HCT116 (cell line): ENCODE measurements at regions not wholly inside any gene's neighbourhood (a gene's known extent, or its start where the extent isn't known, plus 50 kb on each side); places are given as distances from the start of the nearest gene placed in this dataset.

Experiments used
- ATAC-seq: fragments of 200-7000 bp; cut with Tn5 transposase; 2 replicates; pipeline ENCODE4 v1.9.1; 2020; ENCODE audit warnings: mild to moderate bottlenecking, moderate library complexity
- BruUV-seq: library from RNA; stranded (reverse); fragments of 400-500 nt; replicated peaks from 2 replicates; lab custom pipeline; 2021; lab: Mats Ljungman, UMichigan
- CTCF ChIA-PET: fragments of 300-600 bp; sonication (Branson Sonifier 250); formaldehyde crosslinking; loops from one replicate; lab custom pipeline; 2021; ENCODE audit warnings: antibody characterized with exemption; lab: Charles Lee
- POLR2A ChIA-PET: fragments of 300-600, 350-600 bp; sonication (Branson Sonifier 250); formaldehyde crosslinking; loops from one replicate; lab custom pipeline; 2021; ENCODE audit warnings: antibody characterized with exemption; lab: Charles Lee
- RAD21 ChIA-PET, 2 experiments: fragments of 300-600 bp; sonication (Branson Sonifier 250); formaldehyde crosslinking; loops; one replicate each; lab custom pipeline; 2023; ENCODE audit warnings: low total read pairs in 2 of 2; ENCODE audit not compliant: uncharacterized antibody in 2 of 2, unreplicated experiment in 2 of 2, low non-redundant PET in 1 of 2; lab: Charles Lee
- DNase-seq: peaks from one replicate; pipeline ENCODE4 v3.0.0-alpha.2; 2010; ENCODE audit warnings: low read depth, low spot score
- H2AFZ ChIP-seq: fragments of 200-600 bp; shearing (Covaris generic), sonication (generic); 2 replicates; pipeline ENCODE4 v1.6.1; 2017; ENCODE audit warnings: low read depth, mixed run types, mixed read lengths, antibody characterized with exemption, low read length; ENCODE audit not compliant: poor library complexity, severe bottlenecking
- H3K27ac ChIP-seq: 2 replicates; pipeline ENCODE4 v1.5.1; 2012; ENCODE audit warnings: low read depth, low read length
- H3K27me3 ChIP-seq: fragments of 200-600 bp; sonication (generic); 2 replicates; pipeline ENCODE4 v1.6.1; 2016; ENCODE audit warnings: mixed run types, low read length, mixed read lengths; ENCODE audit not compliant: insufficient read depth
- H3K36me3 ChIP-seq, 2 experiments: fragments of 200-500 bp in 1 of 2; fragments of 200-600 bp in 1 of 2; sonication (Bioruptor generic) in 1 of 2; sonication (generic) in 1 of 2; 2 replicates each; pipeline versions ENCODE4 v1.5.1 to v1.6.1; 2014 to 2016; ENCODE audit warnings: low read length in 2 of 2, inconsistent platforms in 1 of 2, mixed read lengths in 1 of 2, mixed run types in 1 of 2; ENCODE audit not compliant: insufficient read depth in 2 of 2, control insufficient read depth in 1 of 2
- H3K4me1 ChIP-seq, 2 experiments: fragments of 200-600 bp in 1 of 2; sonication (generic) in 1 of 2; 2 replicates each; pipeline versions ENCODE4 v1.5.1 to v1.6.1; 2012 to 2017; ENCODE audit warnings: low read length in 2 of 2, inconsistent platforms in 1 of 2, mild to moderate bottlenecking in 1 of 2, mixed read lengths in 1 of 2, mixed run types in 1 of 2, moderate library complexity in 1 of 2; ENCODE audit not compliant: insufficient read depth in 2 of 2, control insufficient read depth in 1 of 2
- H3K4me2 ChIP-seq: fragments of 200-600 bp; sonication (generic); 2 replicates; pipeline ENCODE4 v1.6.1; 2017; ENCODE audit warnings: mixed run types, low read length, mixed read lengths
- H3K4me3 ChIP-seq, 2 experiments: fragments of 200-600 bp in 1 of 2; sonication (generic) in 1 of 2; replicated peaks in 1 of 2; 2 replicates each; pipeline ENCODE4 v1.5.1; 2011 to 2016; ENCODE audit warnings: low read length in 2 of 2, control low read depth in 1 of 2, low read depth in 1 of 2, mild to moderate bottlenecking in 1 of 2, mixed read lengths in 1 of 2, mixed run types in 1 of 2
- H3K79me2 ChIP-seq: fragments of 200-600 bp; sonication (generic); 2 replicates; pipeline ENCODE4 v1.6.1; 2017; ENCODE audit warnings: mild to moderate bottlenecking, mixed run types, low read length, moderate library complexity, mixed read lengths; ENCODE audit not compliant: insufficient read depth
- H3K9ac ChIP-seq: fragments of 200-600 bp; sonication (generic); 2 replicates; pipeline ENCODE4 v1.6.1; 2016; ENCODE audit warnings: low read length, mixed read lengths
- H3K9me2 ChIP-seq: fragments of 200-600 bp; sonication (generic), shearing (Covaris generic); 2 replicates; pipeline ENCODE4 v1.6.1; 2017; ENCODE audit warnings: mixed run types, mild to moderate bottlenecking, moderate library complexity; ENCODE audit not compliant: insufficient read depth
- H3K9me3 ChIP-seq, 2 experiments: fragments of 200-500 bp in 1 of 2; fragments of 200-600 bp in 1 of 2; sonication (Bioruptor generic) in 1 of 2; sonication (generic) in 1 of 2; 2 replicates each; pipeline ENCODE4 v1.6.1; 2014 to 2017; ENCODE audit warnings: low read length in 2 of 2, mixed read lengths in 2 of 2, inconsistent platforms in 1 of 2, low read depth in 1 of 2, mild to moderate bottlenecking in 1 of 2, mixed run types in 1 of 2, moderate library complexity in 1 of 2; ENCODE audit not compliant: control insufficient read depth in 1 of 2, insufficient read depth in 1 of 2
- H4K20me1 ChIP-seq: fragments of 200-600 bp; sonication (generic), shearing (Covaris generic); 2 replicates; pipeline ENCODE4 v1.6.1; 2017; ENCODE audit warnings: mixed run types, mild to moderate bottlenecking, moderate library complexity; ENCODE audit not compliant: insufficient read depth
- CBX3 ChIP-seq: IDR thresholded peaks from 2 replicates; pipeline ENCODE4 v1.6.1; 2012; ENCODE audit warnings: low read depth
- CEBPB ChIP-seq: IDR thresholded peaks from 2 replicates; pipeline ENCODE4 v1.6.1; 2012; ENCODE audit warnings: low read depth
- EGR1 ChIP-seq: IDR thresholded peaks from 2 replicates; pipeline ENCODE4 v1.6.1; 2012; ENCODE audit warnings: low read depth
- ELF1 ChIP-seq: IDR thresholded peaks from 2 replicates; pipeline ENCODE4 v1.6.1; 2012; ENCODE audit warnings: low read depth, borderline replicate concordance
- EZH2phosphoT487 ChIP-seq: fragments of 200-600 bp; IDR thresholded peaks from 2 replicates; pipeline ENCODE4 v1.6.1; 2018; ENCODE audit warnings: antibody characterized with exemption, borderline replicate concordance
- JUND ChIP-seq: IDR thresholded peaks from 2 replicates; pipeline ENCODE4 v1.6.1; 2012
- POLR2AphosphoS5 ChIP-seq: IDR thresholded peaks from 2 replicates; pipeline ENCODE4 v1.6.1; 2011; ENCODE audit warnings: mild to moderate bottlenecking, low read depth, low read length, moderate library complexity
- RAD21 ChIP-seq: IDR thresholded peaks from 2 replicates; pipeline ENCODE4 v1.6.1; 2012; ENCODE audit warnings: low read depth, mild to moderate bottlenecking
- SP1 ChIP-seq: IDR thresholded peaks from 2 replicates; pipeline ENCODE4 v1.6.1; 2012; ENCODE audit warnings: low read depth
- SRF ChIP-seq: IDR thresholded peaks from 2 replicates; pipeline ENCODE4 v1.6.1; 2012; ENCODE audit warnings: low read depth
- TCF7L2 ChIP-seq: IDR thresholded peaks from 2 replicates; pipeline ENCODE4 v1.7.0; 2011; ENCODE audit warnings: borderline replicate concordance, inconsistent platforms; ENCODE audit not compliant: insufficient read depth, insufficient read length; ENCODE audit errors: extremely low read depth
- YY1 ChIP-seq: IDR thresholded peaks from 2 replicates; pipeline ENCODE4 v1.6.1; 2011; ENCODE audit warnings: low read length, low read depth, moderate library complexity, mild to moderate bottlenecking; ENCODE audit not compliant: insufficient replicate concordance; ENCODE audit errors: extremely low read depth
- ZFX ChIP-seq: fragments of 450-650 bp; IDR thresholded peaks from 2 replicates; pipeline ENCODE4 v1.6.1; 2017
- intact Hi-C: fragments of 100-400 bp; cut with micrococcal nuclease; formaldehyde crosslinking; loops from 2 replicates; pipeline ENCODE4 v1.10.0; 2022
- TF ChIP-seq, protein P1 (sequence below): IDR thresholded peaks from 2 replicates; pipeline ENCODE4 v1.6.1; 2012; ENCODE audit warnings: low read depth
- TF ChIP-seq, protein P2 (sequence below): IDR thresholded peaks from 2 replicates; pipeline ENCODE4 v1.6.1; 2011; ENCODE audit warnings: mild to moderate bottlenecking, low read length, moderate library complexity; ENCODE audit not compliant: insufficient replicate concordance; ENCODE audit errors: extremely low read depth
- TF ChIP-seq, protein P3 (sequence below), 3 experiments: fragments of 200-600 bp in 1 of 3; sonication (generic) in 1 of 3; IDR thresholded peaks in 2 of 3; conservative IDR thresholded peaks in 1 of 3; 2 replicates each; pipeline ENCODE4 v1.5.1; 2012 to 2017; ENCODE audit warnings: low read depth in 2 of 3, low read length in 2 of 3, antibody characterized with exemption in 1 of 3, borderline replicate concordance in 1 of 3, control low read depth in 1 of 3, mild to moderate bottlenecking in 1 of 3, mixed read lengths in 1 of 3, mixed run types in 1 of 3, moderate library complexity in 1 of 3; ENCODE audit not compliant: insufficient read depth in 1 of 3
- TF ChIP-seq, protein P4 (sequence below): IDR thresholded peaks from 2 replicates; pipeline ENCODE4 v1.6.1; 2012
- TF ChIP-seq, protein P5 (sequence below): IDR thresholded peaks from 2 replicates; pipeline ENCODE4 v1.6.1; 2012

DNA sequence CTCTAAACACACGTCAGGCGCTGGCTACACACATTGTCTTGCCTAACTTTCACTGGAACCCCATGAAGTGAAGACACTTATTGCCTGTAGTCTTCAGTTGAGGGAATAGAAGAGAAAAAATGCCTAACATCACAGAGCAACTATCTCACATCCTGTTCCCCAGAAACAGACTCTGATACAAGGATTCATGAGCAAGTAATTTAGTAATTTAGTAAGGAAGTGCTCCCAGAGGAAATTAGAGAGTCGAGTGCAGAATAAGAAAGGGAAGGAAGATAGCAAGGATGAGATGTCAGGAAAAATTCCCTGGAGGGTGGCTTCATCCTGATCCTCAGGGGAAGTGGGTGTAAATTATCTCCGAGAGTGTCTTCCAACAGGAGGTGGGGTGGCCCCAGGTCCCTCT, 104.0 kb downstream of the FOXA2 start:
- Histone ChIP-seq H3K79me2 (no peaks in the 10 kb centered on the region), H3K36me3 (no peaks in the 10 kb centered on the region), H3K27ac (no peak overlapping the region), H3K9ac (no peak overlapping the region), H3K27me3 (peaks cover 8% of the 10 kb centered on the region; the same call in 1 of the 2 replicates), H4K20me1 (no peaks in the 10 kb centered on the region), H3K4me3 (no peak overlapping the region), H3K4me2 (no peak overlapping the region), H3K9me3 (no peaks in the 10 kb centered on the region), H3K4me1 (no peaks in the 10 kb centered on the region), H3K9me2 (no peaks in the 10 kb centered on the region), H2AFZ (no peak overlapping the region)
- POLR2A ChIA-PET, result no interaction called here
- BruUV-seq, result no TSS peak
- no peak for DNase-seq
- no peak for ATAC-seq
- intact Hi-C loops, result no loop called here
- TF ChIP-seq YY1 (no peak), EZH2phosphoT487 (no peak), SP1 (no peak), CEBPB (no peak), POLR2AphosphoS5 (no peak), CBX3 (no peak), EGR1 (no peak), TCF7L2 (no peak), ELF1 (no peak), ZFX (no peak), JUND (no peak), RAD21 (no peak), SRF (no peak)
- TF ChIP-seq, protein P1, sequence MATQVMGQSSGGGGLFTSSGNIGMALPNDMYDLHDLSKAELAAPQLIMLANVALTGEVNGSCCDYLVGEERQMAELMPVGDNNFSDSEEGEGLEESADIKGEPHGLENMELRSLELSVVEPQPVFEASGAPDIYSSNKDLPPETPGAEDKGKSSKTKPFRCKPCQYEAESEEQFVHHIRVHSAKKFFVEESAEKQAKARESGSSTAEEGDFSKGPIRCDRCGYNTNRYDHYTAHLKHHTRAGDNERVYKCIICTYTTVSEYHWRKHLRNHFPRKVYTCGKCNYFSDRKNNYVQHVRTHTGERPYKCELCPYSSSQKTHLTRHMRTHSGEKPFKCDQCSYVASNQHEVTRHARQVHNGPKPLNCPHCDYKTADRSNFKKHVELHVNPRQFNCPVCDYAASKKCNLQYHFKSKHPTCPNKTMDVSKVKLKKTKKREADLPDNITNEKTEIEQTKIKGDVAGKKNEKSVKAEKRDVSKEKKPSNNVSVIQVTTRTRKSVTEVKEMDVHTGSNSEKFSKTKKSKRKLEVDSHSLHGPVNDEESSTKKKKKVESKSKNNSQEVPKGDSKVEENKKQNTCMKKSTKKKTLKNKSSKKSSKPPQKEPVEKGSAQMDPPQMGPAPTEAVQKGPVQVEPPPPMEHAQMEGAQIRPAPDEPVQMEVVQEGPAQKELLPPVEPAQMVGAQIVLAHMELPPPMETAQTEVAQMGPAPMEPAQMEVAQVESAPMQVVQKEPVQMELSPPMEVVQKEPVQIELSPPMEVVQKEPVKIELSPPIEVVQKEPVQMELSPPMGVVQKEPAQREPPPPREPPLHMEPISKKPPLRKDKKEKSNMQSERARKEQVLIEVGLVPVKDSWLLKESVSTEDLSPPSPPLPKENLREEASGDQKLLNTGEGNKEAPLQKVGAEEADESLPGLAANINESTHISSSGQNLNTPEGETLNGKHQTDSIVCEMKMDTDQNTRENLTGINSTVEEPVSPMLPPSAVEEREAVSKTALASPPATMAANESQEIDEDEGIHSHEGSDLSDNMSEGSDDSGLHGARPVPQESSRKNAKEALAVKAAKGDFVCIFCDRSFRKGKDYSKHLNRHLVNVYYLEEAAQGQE, result no peak
- TF ChIP-seq, protein P2, sequence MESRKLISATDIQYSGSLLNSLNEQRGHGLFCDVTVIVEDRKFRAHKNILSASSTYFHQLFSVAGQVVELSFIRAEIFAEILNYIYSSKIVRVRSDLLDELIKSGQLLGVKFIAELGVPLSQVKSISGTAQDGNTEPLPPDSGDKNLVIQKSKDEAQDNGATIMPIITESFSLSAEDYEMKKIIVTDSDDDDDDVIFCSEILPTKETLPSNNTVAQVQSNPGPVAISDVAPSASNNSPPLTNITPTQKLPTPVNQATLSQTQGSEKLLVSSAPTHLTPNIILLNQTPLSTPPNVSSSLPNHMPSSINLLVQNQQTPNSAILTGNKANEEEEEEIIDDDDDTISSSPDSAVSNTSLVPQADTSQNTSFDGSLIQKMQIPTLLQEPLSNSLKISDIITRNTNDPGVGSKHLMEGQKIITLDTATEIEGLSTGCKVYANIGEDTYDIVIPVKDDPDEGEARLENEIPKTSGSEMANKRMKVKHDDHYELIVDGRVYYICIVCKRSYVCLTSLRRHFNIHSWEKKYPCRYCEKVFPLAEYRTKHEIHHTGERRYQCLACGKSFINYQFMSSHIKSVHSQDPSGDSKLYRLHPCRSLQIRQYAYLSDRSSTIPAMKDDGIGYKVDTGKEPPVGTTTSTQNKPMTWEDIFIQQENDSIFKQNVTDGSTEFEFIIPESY, result no peak
- TF ChIP-seq, protein P3, sequence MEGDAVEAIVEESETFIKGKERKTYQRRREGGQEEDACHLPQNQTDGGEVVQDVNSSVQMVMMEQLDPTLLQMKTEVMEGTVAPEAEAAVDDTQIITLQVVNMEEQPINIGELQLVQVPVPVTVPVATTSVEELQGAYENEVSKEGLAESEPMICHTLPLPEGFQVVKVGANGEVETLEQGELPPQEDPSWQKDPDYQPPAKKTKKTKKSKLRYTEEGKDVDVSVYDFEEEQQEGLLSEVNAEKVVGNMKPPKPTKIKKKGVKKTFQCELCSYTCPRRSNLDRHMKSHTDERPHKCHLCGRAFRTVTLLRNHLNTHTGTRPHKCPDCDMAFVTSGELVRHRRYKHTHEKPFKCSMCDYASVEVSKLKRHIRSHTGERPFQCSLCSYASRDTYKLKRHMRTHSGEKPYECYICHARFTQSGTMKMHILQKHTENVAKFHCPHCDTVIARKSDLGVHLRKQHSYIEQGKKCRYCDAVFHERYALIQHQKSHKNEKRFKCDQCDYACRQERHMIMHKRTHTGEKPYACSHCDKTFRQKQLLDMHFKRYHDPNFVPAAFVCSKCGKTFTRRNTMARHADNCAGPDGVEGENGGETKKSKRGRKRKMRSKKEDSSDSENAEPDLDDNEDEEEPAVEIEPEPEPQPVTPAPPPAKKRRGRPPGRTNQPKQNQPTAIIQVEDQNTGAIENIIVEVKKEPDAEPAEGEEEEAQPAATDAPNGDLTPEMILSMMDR (IDR thresholded peaks at IDR 0.05 in 2 of 3, conservative IDR thresholded peaks at IDR 0.05 in 1 of 3; ENCODE audit: borderline replicate concordance in 1 of 3, insufficient read depth in 1 of 3, low read depth in 2 of 3, low read length in 2 of 3), result no peak
- TF ChIP-seq, protein P4, sequence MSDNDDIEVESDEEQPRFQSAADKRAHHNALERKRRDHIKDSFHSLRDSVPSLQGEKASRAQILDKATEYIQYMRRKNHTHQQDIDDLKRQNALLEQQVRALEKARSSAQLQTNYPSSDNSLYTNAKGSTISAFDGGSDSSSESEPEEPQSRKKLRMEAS, result no peak
- TF ChIP-seq, protein P5, sequence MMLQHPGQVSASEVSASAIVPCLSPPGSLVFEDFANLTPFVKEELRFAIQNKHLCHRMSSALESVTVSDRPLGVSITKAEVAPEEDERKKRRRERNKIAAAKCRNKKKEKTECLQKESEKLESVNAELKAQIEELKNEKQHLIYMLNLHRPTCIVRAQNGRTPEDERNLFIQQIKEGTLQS, result no peak
- RAD21 ChIA-PET, result no interaction called here
- CTCF ChIA-PET, result no interaction called here
